NCI-H345 treated with DMSO at 0.1 percent for 48 hours (cell line): ENCODE measurements at regions not wholly inside any gene's neighbourhood (a gene's known extent, or its start where the extent isn't known, plus 50 kb on each side); places are given as distances from the start of the nearest gene placed in this dataset.

Experiments used
- DNase-seq: peaks from one replicate; lab custom pipeline; 2025; ENCODE audit not compliant: unreplicated experiment; lab: John Stamatoyannopoulos, UW

DNA sequence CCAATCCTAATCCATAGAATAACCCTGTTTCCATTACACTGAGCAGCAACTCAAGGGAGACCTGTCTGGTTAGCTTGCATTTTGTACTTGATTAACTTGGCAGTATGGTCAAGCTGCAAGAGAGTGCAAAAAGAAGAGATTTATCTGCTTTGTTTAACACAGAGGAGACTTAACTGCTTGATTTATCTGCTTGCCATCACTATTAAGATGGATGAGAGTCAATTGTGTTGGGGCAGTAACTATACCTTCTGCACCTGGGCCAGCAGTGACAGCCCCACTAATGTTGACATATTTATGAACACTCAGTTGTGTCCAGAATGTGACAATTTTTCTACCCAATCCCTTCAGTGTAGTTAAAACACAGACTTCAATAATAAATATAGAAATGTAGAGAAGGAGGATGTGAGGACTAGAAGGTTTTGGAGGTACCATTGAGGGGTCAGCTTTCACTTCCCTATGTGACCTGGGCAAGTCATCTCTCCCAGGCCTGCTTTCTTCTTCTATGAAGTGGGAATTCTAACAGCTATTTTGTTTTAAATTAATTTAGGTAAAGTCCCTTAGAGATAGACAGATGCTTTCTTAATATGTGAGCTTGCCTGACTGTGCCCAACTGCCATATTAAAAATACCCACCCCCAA lies 159.1 kb upstream of the KCNK2 start:
- DNase-seq, result no peak

- no peak for DNase-seq
Measured at GRCh38 chr1:214927796-214928195, 154.7 kb upstream of the KCNK2 start.

DNA sequence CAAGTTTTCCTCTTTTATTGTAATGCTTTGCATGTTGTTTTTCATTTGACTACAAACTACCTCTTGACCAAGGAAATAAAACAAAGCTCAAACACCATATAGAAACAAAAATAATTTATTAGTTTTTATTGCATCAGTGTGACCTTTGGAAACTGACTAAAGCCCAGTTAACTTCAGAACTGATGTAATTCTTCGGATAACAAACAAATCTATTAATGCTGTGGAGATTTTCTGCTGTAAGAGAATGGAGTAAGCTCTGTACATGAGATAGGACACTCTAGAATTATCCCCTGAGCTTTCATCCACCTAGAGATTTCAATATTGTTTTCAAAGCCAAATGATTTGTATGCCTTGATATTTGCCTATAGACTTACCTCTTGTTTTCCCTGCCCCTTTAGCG lies 154.0 kb upstream of the KCNK2 start:
- no peak for DNase-seq

DNA sequence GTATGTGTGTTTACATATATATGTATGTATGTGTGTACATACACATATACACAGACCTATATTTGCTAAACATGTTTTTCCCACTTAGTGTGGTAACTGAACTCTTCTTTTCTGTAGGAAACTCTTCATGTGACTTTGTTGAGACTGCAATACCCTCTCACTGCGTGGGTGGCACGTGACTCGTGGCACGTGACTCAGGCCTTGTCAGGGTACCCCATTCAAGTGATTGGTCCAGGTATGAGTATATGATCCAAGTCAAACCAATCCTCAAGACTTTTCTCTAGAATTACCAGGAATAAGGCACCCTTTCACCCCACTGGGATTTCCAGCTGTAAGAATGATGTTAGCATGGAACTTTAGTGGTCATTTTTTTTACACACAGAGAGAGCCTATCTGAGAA lies 149.2 kb upstream of the KCNK2 start:
- DNase-seq, result no peak

GRCh38 chr1:214934045-214934444 lies 148.5 kb upstream of the KCNK2 start:
- DNase-seq, result no peak

GRCh38 chr1:214935258-214935657 lies 147.3 kb upstream of the KCNK2 start:
- no peak for DNase-seq

- no peak for DNase-seq
Measured at GRCh38 chr1:214939180-214939579, 143.4 kb upstream of the KCNK2 start.

GRCh38 chr1:214941061-214941460 lies 141.5 kb upstream of the KCNK2 start:
- no peak for DNase-seq

DNA sequence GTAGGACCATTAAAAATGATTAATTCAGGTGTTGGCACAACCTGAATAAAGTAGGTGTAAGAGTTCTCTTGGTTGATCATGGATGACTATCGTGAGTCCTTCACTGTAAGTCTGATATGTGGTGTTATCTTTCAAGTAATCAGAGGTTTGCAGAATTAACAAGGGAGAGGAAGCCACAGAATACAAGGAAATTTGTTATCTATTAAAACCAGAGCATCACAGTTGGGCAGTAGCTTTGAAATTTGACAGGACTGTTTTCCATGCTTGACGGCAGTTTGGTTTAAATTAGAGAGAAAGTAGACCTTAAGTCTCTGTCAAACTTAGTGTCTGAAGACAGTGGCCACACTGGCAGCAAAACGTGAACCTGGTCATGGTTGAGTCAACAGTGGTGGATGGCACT lies 139.5 kb upstream of the KCNK2 start:
- DNase-seq, result no peak

GRCh38 chr1:214946615-214947014 lies 135.9 kb upstream of the KCNK2 start:
- no peak for DNase-seq

DNA sequence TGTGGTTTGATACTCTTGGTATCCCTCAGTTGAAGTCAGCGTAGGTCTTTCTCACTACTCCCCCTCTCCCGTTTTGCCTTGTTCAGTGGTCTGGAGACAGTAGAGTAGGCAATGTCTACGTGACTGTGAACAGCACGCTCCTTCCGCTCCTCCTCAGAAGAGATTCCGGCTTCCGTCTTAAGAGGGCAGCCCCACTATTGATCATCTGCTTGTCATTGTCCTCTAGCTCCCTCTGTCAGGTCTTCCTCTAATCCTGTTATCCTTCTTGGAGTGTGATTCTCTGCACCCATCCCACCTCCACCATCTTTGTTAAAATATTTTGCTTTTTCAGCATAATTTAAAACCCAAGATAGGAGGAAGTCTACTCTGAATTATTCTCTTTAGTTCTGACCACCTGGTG lies 129.9 kb upstream of the KCNK2 start:
- no peak for DNase-seq

GRCh38 chr1:214953901-214954616 lies 128.5 kb upstream of the KCNK2 start:
- DNase-seq, result no peak

DNA sequence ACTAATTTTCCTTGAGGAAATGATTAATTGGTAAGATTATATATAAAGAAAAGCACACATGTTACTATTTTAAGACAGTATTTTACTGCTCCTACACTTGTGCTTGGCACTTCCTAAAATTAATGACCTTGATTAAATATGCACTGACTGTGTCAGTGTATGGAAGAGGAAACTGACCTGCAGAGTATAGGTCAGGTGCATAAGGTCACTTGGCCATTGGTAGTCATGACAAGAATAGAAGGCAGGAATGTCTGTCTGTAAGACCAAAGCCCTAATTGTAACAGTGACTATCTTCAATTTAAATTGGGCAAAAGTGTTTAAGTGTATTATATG lies 128.0 kb upstream of the KCNK2 start:
- DNase-seq, result no peak

GRCh38 chr1:214957330-214958137 lies 125.0 kb upstream of the KCNK2 start:
- no peak for DNase-seq

- no peak for DNase-seq
Measured at GRCh38 chr1:214958486-214958885, 124.1 kb upstream of the KCNK2 start.

DNA sequence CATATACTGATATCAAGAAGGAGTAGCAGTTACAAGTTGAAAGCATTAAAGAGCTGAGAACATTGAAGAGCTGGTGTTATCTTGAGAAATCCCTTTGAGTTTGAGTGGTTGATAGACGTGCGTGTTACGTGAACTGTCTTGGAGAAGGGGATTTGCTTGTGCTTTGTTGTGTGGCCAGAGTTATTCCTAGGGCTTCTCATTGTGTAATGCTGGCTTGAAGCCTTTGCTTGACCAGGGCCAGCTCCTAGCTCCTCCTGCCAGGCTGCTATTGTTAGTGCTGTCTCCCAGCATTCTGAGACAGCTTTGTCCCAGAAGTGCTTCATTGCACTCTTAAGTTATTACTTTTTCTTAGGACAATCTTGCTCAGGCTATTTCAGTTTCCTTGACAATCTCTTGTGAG lies 116.2 kb upstream of the KCNK2 start:
- DNase-seq, result no peak

DNA sequence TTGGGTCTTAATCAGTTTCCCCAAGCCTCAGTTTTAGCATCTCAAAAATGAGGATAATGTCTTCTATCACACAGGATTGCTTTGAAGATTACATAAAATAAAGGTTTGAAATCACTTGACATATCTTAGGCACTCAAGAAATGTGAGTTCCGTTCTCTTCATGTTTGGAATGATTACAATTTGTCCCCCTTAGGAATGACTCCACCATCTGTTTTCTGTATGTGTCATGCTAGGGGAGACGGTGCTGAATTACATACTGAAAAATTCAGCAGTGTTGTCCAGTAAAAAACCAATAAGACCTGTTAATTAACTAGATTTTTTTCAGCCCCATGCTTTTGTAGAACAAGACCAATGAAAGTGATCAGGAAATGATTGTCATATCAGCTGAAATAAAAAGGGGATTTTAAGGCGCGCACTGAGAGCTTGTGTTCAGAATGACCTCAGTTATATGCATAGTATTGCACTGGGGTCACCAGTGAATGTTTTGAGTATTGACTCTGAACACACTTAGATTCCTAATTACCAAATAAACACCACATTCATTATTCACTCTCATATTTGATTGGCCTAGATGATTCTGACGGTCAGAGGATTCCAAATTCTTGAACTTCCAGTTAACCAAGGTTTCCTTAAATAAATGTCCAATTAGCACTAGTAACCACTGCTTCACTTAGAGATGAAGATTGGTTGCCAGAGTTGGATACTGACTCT lies 114.5 kb upstream of the KCNK2 start:
- DNase-seq, result no peak

DNA sequence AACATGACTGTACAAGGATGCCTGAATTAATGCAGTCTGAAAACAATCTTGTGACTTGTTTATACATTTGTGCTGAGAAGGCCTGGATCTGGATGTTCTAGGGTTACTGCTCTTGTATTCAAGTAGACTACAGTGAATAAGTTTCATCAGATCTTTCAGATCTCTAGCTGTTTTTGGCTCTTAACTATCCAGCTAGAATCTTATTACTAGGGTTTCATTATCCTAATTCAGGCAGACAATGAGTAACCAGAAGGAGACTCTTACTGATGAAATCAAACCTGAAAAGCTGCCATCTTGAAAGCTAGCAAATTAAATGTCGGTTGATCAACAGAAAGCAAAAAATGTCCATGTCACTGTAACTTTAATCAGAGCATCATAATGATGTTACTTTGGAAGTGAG lies 112.5 kb upstream of the KCNK2 start:
- no peak for DNase-seq

DNA sequence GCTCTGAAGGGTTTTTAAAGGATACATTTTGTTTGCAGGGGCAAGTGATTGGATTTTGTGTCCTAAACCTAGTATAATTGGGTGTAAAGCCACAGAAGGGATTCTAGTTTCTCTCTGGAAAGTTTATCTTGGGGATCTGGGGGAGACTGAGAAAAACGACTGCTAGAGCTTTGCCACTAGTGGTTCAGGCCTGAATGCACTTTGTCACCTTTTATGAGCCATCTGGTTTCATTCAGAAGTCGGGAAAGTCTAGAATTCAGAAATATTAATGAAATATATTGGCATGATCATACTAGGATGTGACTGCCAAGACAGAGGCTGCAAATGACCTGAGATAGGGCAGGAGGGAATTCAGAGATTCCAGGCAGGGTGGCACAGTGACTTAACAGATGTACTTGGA lies 111.5 kb upstream of the KCNK2 start:
- no peak for DNase-seq

DNA sequence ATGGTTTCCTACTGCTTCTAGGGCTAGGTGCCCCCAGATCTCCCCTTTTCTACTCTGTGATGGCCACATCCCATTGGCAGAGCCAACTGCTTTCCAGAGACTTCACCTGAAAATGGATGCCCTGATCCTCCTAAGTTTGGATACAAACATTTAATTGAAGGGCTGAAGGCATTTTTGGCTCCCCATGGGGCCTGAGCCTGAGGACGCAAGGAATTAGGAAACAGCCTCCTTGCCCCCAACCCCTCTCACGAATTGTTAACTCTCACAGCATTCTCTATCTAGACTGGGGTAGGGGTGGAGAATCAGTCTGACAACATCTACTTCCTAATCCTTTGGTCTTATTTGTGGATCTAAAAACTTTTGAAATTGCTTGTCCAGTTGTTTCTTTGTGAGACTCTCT lies 108.5 kb upstream of the KCNK2 start:
- DNase-seq, result no peak

DNA sequence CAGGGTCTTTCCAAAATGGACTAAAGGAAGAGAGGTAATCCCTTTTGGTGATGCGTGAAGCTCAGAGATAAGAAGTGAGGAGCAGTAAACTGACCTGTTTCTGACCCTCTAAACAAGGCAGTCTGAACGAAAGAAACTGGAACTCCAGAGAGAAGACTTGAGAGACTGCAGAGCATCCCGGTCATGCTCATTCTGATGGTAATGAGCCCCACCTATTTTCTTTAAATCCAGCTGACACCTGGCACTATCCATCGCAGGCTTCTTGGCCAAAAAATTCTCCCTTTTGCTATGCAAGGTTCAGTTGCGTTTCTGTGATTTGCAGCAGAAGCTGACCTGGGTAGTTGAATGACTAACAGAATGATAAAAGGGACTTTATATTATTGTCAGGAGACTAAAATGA lies 105.9 kb upstream of the KCNK2 start:
- no peak for DNase-seq

- no peak for DNase-seq
Measured at GRCh38 chr1:214977110-214977509, 105.4 kb upstream of the KCNK2 start.
